OCI-LY1 (cell line): ENCODE measurements at regions not wholly inside any gene's neighbourhood (a gene's known extent, or its start where the extent isn't known, plus 50 kb on each side); places are given as distances from the start of the nearest gene placed in this dataset.

Source experiments
- EZH2 ChIP-seq: fragments of 200-600 bp; sonication (generic), shearing (Covaris generic); IDR thresholded peaks from 2 replicates; pipeline ENCODE4 v1.8.0; 2017; ENCODE audit warnings: borderline replicate concordance, mixed run types, mild to moderate bottlenecking, antibody characterized with exemption, low read length, moderate library complexity, mixed read lengths
- TF ChIP-seq, protein P1 (sequence below): fragments of 200-600 bp; sonication (generic), shearing (Covaris generic); IDR thresholded peaks from 2 replicates; pipeline ENCODE4 v1.5.1; 2017; ENCODE audit warnings: mild to moderate bottlenecking, antibody characterized with exemption, low read length, moderate library complexity, mixed read lengths

DNA sequence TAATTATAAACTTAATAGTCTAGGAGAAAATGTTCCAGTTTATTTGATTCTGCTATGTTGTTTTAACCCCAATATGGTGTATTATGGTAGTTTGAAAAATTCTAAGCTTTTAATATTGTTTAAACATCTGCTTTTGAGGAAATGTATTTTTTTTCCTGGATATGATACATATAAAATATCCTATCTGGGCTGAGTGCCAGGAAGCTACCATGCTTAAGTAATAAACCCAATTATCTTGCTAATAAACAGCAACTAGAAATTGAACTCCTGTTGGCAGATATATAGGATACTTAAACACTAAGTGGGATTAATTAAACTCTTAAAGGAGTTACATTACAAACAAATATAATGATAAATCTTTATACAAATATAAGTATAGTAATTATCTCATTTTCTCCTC is 293.7 kb upstream of the GRM7 start:
- TF ChIP-seq, protein P1, sequence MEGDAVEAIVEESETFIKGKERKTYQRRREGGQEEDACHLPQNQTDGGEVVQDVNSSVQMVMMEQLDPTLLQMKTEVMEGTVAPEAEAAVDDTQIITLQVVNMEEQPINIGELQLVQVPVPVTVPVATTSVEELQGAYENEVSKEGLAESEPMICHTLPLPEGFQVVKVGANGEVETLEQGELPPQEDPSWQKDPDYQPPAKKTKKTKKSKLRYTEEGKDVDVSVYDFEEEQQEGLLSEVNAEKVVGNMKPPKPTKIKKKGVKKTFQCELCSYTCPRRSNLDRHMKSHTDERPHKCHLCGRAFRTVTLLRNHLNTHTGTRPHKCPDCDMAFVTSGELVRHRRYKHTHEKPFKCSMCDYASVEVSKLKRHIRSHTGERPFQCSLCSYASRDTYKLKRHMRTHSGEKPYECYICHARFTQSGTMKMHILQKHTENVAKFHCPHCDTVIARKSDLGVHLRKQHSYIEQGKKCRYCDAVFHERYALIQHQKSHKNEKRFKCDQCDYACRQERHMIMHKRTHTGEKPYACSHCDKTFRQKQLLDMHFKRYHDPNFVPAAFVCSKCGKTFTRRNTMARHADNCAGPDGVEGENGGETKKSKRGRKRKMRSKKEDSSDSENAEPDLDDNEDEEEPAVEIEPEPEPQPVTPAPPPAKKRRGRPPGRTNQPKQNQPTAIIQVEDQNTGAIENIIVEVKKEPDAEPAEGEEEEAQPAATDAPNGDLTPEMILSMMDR, result no peak
- TF ChIP-seq EZH2, result no peak
